ENCODE measurements at regions not wholly inside any gene's neighbourhood (a gene's known extent, or its start where the extent isn't known, plus 50 kb on each side); places are given as distances from the start of the nearest gene placed in this dataset.

- TF ChIP-seq CTCF (IDR thresholded peaks at IDR 0.05), result no peak
- no peak for DNase-seq
- H3K9me3 Mint-ChIP-seq, result peaks cover 56% of the 10 kb centered on the region
- no peaks in the 10 kb centered on the region for H3K27me3 Mint-ChIP-seq (ENCODE audit: insufficient read depth)
- no peaks in the 10 kb centered on the region for H3K4me1 Mint-ChIP-seq (ENCODE audit: low read depth)
- peaks cover 4% of the 10 kb centered on the region; the same call in 1 of the 2 replicates for H3K36me3 Mint-ChIP-seq (ENCODE audit: low read depth)
- no peak overlapping the region for H3K27ac Mint-ChIP-seq
- H3K4me3 Mint-ChIP-seq, result no peak overlapping the region
Observed at GRCh38 chr19:30320466-30320865, 51.7 kb upstream of the ZNF536 start.

GRCh38 chr19:30320916-30321315 is 51.3 kb upstream of the ZNF536 start:
- Mint-ChIP-seq H3K36me3 (ENCODE audit: low read depth) (peaks cover 4% of the 10 kb centered on the region; the same call in 1 of the 2 replicates), H3K4me3 (no peak overlapping the region), H3K9me3 (peaks cover 61% of the 10 kb centered on the region), H3K27ac (no peak overlapping the region), H3K4me1 (ENCODE audit: low read depth) (no peaks in the 10 kb centered on the region), H3K27me3 (ENCODE audit: insufficient read depth) (no peaks in the 10 kb centered on the region)
- no peak for TF ChIP-seq CTCF (IDR thresholded peaks at IDR 0.05)
- DNase-seq, result no peak
